ENCODE measurements at regions not wholly inside any gene's neighbourhood (a gene's known extent, or its start where the extent isn't known, plus 50 kb on each side); places are given as distances from the start of the nearest gene placed in this dataset.

DNA sequence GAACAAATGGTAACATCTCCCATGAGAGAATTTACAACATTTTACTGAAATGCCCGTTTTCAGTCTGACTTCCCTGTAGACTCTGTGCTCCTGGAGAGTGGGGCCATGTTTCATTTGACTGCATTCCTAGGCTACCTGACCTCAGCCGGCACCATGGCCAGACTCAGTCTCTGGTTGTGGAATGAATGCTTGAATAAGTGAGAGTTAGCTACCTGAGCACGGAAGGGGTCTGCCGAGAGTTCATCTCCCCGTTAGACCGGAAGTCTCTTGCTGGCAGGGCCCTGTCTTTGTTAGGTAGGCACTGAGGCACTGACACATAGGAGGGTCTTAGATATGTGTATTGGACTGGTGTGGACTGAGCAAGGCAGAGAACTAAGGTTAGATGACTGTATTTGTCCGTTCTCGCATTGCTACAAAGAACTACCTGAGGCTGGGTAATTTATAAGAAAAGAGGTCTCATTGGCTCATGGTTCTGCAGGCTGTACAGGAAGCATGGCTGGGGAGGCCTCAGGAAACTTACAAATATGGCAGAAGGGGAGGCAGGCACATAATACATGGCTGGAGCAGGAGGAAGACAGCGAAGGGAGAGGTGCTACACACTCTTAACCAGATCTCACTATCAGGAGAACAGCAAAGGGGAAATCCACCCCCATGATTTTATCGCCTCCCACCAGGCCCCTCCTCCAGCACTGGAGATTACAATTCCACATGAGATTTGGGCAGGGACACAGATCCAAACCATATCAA, 271.2 kb downstream of the GLI2 start:
- no peak for DNase-seq

DNA sequence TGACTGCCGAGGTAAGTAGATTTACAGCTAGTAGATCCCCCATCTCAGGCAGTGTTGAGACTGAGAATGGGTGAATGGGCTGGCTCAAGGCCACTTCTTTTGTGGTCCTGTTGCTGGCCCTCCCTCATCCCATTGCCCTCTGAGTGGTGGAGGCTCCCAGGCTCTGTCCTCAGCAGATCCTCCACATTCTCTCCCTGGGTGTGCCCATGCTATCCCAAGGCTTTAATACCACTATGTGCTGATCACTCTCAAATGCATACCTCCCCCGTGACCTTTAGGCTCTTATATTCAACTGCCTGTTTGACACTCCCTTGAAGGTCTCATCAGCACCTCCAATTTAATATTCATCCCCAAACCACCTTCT, 271.8 kb downstream of the GLI2 start:
- no peak for DNase-seq

DNA sequence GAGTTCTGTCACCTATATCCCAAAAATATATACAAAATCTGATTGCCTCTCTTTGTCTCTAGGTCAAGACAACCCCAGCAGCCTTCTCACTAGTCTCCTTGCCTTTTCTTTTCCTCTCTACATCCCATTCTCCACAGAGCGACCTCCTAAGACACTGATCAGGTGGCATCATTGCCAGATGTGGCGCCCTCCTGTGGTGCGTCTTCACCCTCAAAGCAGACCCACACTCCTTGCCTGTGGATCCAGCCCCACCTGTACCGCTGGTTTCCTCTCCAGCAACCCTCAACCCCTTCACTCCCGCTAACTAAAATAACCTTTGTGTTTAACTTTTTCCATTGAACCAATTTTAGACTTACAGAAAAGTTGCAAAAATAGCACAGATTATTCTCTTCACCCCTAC, 273.3 kb downstream of the GLI2 start:
- DNase-seq: no peak

DNA sequence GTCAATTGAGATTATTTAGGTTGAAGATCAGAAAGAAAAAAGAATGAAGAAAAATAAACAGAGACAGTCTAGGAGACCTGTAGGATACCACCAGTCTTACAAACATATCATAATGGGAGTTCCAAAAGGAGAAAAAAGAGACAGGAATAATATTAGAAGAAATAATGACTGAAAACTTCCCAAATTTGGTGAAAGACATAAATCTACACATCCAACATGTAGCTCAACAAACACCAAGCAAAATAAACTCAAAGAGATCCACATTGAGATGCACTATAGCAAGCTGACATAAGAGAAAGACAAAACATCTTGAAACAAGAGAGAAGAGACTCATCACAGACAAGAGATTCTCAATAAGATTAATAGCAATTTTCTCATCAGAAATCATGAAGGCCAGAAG, 274.0 kb downstream of the TFCP2L1 start:
- no peak for DNase-seq

DNA sequence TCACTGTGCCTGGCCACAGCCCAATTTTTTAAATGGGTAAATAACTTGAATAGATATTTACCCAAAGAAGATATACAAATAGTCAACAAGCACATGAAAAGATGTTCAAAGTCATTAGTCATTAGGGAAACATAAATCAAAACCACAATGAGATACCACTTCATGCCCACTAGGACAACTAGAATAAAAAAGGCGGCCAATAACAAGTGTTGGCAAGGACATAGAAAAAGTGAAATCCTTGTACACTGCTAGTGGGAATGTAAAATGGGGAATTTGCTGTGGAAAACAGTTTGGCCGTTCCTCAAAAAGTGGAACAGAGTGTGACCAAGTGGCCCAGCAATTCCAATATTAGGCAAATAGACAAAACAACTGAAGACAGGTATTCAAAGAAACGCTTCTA, 270.1 kb downstream of the TFCP2L1 start:
- no peak for DNase-seq

DNA sequence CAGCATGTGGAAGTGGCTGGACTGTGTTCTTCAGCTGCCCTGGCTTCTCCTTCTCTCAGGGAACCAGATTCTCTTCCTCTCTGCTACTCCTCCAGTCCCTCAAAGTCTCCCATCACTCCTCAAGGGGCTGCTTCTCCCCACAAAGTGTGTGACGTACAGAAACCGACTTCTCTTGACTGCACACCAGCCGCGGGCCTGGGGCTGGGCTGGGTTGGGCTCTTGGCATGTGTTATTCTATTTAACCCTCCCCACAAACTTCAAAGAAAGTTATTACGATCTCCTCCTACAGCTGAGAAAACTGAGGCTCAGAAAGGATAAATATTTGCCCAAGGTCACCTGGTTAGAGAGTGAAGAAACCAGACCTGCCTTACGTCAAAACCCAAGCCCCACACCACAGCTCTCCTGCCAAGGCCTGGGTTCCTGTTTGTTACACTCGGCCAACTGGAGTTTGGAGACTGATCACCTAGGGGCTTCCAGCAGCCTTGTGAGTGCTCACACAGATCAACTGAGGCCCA, 269.0 kb downstream of the TFCP2L1 start:
- no peak for DNase-seq

DNA sequence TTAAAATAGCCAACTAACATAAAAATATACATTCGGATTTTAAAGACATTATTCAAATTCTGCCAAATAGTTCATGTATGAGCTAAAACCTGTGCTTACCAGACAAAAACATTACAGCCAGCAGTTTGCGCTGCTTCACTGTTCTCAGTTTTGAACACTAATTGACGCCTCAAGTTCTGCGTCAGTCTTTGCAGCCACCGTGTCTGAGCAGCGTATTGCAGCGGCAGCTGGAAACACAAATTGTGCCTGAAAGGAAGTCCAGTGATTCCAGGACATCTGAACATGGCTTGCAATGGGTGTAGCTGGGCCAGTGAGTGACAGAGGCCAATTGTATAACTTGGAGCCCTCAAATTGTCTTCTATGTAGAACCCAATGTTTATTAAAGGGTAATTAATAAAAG, 267.6 kb downstream of the TFCP2L1 start:
- DNase-seq: no peak

DNA sequence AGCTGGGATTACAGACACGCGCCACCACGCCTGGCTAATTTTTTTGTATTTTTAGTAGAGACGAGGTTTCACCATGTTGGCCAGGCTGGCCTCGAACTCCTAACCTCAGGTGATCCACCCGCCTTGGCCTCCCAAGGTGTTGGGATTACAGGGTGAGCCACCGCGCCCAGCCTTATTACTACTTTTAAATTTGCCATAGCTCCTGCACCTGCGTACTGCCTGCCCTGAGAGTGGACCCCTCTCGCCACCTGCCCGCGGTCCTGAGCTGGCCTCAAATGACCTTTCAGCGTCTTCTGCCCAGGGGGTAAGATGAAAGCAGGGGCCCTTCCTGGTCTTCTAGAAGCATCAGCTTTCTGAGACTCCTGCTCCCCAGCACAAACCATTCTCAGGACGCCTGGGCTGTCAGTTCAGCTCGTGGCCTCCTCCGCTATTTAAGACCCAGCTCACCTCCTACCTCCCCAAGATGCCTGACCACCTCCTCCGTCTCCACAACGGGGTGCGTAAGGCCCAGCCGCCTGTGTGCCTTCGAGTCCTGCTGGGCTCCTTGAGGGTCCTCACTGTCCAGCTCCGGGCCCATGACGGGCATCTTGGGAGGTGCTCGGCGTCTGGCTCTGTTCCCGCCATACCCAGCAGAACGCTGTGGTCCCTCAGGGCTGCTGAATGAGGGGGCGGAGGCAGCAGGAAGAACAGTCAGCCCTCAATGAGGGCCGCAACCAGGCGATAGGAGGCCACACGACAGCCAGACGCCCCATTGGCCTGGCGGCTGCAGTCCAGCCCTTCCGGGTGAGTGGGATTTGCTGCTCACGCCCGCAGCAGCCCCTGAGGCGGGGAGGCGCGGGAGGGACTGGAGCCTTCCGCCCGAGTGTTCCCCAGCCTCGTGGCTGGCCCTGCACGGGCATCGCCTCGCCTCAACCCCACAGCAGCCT, 266.6 kb downstream of the TFCP2L1 start:
- DNase-seq: peak in 3 of 51 donors; percentile 10 to 33 (median 27)

DNA sequence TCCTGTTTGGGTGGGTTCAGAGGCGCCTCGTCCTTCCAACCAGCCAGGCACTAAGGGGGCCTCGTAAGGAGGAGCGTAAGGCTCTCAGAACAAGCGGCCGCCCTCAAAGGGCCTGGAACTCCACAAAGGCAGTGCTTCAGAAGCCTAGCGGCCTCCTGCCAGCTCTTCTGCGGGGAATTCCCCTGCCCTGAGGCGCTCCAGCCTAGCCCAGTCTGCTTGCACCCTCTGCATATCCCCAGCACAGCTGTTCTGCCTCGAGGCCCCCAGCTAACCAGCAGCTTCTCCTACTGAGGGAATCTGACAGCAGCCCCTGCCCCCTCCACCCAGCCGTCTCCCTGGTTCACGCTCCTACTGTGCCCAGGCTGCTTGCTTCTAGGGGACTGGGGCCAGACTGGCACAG, 265.9 kb downstream of the TFCP2L1 start:
- DNase-seq: peak in 7 of 51 donors; percentile 19 to 33 (median 21)

DNA sequence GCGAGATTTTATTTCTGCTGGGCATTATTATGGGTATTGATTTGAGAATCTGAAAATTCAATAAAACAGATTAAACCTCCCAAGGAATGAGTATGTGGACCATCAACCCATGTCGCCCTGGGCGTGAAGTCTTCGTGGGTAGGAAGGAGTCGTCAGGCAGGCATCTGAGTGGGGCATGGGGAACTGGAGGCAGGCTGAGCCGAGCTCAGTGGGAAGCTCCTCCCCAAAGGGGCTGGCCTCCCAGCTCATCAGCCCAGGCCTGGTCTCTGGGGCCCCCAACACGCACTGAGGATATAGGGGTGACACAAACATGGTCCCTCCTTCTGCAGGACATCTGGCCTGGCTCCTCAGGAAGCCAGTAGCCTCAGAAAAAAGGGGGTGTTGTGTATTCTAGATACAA, 265.2 kb downstream of the TFCP2L1 start:
- DNase-seq: no peak

DNA sequence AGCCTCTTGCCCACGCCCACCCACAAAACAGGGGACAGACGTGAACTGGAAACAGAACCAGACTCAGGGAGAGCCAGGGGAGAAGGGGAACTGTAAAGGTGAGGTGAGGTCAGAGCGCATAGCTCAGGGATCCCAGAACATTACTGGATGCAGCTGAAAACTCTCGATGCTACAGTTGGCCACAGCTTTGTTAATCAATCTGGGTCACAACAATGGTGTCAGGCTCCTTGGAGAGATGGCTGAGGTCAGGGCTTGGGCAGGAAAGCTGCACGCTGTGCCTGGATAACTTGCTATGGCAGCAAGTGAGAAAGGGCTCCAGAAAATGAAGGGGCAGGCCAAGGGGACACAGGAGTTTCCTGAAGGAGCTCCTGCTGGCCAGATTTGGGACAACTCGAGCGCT, 263.3 kb downstream of the TFCP2L1 start:
- no peak for DNase-seq

DNA sequence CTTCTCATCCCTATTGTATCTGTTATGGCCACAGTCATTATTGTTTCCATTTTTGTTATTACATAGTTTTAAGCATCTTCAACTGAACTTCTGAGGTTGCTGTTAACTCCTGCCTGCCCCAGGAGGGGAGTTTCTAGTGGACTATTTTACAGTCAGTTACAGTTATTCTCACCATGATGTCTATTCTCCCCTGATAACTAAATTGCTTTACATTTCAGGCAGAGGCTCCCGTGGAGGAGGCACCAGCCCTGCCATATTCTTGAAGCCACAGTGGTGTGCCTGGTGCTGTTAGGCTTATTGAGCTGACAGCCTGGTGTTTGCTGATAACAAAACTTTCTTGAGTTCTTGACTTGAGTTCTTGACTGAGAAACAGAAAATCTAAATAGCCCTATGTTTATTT, 256.4 kb downstream of the TFCP2L1 start:
- no peak for DNase-seq

DNA sequence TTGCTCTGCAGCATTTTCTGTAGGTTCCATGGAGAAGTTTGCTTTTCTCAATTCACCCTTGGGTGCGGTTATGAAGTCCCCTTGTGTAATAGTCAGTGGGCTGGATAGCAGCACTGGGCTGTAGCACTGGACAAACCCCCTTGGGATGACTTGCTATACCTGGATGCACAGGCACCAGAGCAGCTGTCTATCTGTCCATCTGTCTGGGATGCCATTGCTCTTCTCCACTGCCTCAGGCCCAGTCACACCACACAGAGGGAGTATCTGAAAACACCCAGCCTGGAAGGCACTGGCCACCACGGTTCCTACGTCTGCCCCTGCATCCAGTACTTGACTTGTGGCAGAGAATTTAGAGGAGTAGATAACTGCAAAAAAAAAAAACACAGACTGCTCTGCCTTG, 254.5 kb downstream of the TFCP2L1 start:
- no peak for DNase-seq

DNA sequence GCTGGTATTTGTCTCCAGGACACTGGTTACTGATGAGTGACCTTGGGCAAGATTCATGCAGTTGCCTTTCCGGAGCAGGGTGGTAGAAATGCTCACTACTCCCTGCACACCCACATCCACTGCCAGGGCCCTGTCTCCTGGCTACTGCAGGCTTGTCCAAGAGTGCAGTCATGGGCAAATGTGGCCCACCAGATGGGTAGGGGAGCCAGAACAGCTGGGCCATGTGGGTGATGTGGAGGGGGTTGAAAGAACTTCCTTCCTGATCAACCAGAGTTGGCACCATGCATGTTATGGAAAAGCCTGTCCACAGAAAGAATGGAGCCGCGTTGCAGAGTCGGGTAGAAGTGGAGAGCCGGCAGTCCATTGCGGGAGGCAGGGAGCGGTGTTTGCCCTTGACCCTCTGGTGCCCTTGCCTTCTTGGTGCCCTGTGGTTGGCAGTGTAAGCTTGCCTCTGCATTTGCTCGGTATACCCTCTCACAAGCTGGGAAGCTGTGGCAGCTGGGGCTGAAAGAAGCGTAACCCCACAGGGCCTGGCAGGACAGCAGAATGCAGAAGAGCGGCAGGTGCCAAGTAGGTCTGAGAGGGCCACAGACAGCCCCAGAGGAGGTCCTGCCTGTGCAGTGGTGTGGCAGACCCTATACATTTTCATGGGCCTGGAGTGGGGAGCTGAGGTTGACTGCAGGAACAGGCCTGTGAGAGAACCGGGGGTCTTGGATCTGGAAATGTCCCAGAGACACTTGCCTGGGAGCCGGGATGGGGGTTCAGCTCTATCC, 253.2 kb downstream of the TFCP2L1 start:
- no peak for DNase-seq

DNA sequence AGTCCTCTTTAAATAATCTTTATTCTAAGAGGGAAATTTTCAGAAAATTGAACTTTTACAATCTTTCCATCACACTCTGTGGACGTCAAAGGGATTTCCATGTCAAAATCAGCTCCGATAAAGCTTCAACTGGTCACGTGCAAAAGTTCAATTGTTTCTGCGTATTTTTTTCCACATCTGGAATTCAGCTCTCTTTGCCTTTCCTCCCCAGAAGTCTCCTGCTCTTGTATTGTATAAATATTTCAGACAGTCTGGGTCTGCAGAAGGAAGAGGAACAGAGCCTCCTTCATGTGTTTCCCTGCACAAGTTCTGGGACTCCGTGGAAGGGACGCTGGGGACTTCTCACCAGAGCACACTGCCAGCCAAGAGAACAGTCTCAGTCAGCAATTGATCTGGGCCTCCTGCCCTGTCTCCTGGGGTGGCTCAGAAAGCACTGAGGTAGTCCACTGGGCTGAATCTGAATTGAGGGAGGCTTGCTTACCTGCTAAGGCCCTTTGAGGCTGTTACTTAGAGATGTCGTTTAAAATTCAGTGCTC, 251.5 kb downstream of the TFCP2L1 start:
- peak in 1 of 51 donors; percentile 10 for DNase-seq

DNA sequence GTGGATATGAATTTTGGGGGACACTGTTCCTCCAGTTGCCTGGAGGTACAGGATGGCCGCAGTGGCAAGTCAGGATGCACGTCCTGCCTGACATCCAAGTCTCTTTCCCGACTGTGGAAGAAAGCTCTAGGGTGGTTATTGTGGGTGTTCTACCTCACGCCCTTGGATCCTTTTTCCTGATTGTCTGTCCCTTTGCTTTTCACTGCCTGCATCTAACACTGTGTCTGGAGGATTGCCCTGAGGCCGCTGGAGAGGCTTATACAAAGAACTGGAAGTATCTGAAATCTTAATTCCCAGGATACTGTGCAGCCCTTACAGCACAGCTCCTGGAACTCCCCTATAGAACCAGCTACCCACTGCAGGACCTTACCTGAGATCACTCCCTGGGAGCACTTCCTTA, 250.5 kb downstream of the TFCP2L1 start:
- DNase-seq: no peak

DNA sequence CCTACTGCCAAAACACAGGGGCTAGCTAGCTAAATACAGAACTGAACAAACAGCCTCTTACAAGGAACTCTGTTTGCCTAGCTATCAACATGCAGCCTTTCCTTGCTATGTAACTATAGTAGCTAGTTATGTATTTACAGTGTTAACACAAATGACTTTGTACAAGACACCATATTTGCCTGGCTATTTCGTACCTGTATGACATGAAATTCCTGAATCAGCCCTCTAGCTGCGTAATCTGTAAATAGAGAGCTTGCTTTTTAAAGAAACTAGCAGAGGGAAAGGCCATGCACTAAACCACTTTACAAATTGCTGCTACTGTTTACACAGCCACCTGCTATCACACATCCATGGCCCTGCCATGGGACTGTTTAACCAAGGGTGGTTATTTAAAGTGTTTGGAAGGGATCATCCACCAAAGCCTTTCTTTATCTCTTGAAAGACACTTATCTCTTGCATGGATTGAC, 248.7 kb downstream of the TFCP2L1 start:
- DNase-seq: no peak

DNA sequence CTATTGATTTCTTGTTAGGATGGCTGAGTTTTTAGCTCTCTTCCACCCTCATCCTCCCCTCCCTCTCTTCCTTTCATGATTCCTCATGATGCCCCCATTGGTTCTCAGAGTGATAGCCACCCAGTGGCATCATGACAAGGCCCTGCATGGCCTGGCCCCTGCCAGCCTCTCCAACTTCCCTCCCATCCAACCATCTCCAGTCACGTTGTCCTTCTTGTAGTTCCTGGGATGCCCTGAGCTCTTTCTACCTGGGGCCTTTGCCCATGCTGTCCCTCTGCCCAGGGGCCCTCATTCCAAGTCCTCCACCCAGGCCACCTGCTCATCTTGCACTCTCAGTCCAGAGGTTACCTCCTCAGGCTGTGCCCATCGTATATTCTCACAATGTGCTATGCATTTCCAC, 247.5 kb downstream of the TFCP2L1 start:
- DNase-seq: no peak

DNA sequence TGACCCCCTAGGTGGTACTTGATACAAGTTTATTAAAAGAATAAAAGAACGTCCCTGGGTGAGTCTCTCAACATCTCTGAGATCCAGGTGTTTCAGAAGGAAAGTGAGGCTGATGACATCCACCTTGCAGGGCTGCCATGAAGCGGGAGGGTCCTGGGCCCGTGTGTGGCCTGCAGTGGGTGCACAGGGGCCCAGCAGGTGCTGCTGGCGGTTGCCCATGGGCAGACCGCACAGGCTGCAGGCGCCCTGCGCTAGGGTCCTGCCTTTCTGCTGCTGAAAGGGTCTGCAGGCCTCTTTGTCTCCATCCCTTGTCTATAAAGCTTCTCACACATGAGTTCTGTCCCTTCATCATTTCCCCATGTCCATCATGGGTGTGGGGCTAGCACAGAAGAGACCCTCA, 247.0 kb downstream of the TFCP2L1 start:
- no peak for DNase-seq

DNA sequence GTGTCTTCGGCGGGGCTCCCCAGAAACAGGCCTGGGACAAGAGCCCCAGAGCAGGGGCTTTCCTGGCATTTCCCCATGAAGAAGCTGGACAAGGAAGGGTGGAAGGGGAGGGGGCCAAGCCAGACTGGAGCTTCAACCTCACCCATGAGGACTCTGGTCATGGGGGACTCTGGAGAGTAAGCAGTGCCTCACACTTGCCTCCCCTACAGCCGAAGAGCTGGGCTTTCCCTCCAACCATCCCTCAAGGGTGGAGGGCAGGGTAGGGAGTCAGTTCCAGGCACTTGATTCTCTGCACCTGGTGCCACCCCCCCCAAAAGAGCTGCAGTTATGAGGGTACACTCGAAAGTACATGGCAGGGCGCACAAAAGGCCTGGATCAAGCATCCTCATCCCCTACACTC, 246.6 kb downstream of the TFCP2L1 start:
- DNase-seq: no peak

DNA sequence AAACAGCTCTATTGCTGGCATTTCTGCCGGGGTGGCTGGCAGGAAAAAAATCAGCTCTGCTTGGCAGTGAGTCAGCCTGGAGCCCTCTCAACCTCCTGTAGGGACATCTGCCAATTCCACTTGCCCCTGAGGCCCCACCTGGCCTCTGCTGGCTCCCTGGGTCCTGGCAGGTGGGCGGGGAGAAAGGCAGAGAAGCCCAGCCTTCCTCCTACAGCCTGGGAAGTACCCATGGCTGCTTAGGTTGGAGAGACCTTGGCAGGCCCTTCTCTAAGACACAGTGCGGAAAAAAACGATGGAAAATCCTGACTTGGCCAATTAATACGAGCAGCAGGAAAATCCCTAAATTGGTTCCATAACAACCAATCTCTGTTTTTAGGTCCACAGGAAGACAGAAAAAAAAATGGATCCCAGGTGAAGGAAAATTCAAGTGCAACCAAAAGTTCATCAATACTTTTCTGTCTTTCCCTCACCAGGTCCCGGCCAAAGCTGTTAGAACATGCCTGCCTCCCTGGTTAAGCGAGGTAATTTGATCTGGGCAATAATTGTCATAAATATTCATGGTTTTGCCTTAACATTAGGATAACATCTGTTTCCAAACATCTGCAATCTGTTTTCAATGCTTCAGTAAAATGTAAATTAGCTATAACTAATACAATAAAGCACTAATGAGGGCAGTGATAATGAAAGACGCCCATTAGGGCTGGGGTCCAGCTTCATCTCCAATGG, 245.9 kb downstream of the TFCP2L1 start:
- peak in 1 of 51 donors; percentile 15 for DNase-seq
